ENCODE measurements at regions not wholly inside any gene's neighbourhood (a gene's known extent, or its start where the extent isn't known, plus 50 kb on each side); places are given as distances from the start of the nearest gene placed in this dataset.

- no peaks in the 10 kb centered on the region for H3K9me3 ChIP-seq (ENCODE audit: control insufficient read depth, insufficient read depth, low read length)
- no peak overlapping the region for H3K27ac ChIP-seq (ENCODE audit: low read depth, low read length)
- no peaks in the 10 kb centered on the region for H3K9me2 ChIP-seq (replicated peaks; ENCODE audit: control insufficient read depth, low read length)
- H3K4me3 ChIP-seq (ENCODE audit: low read length), result no peak overlapping the region
- H3K36me3 ChIP-seq (ENCODE audit: control insufficient read depth, low read length), result no peaks in the 10 kb centered on the region
- H3F3A ChIP-seq (ENCODE audit: control insufficient read depth, insufficient read depth), result no peaks in the 10 kb centered on the region
- TF ChIP-seq CTCF (IDR thresholded peaks at IDR 0.05; ENCODE audit: low read depth, low read length, poor library complexity, severe bottlenecking) (no peak), EZH2phosphoT487 (IDR thresholded peaks at IDR 0.05; ENCODE audit: borderline replicate concordance, low read length) (no peak)
- H3K27me3 ChIP-seq (ENCODE audit: control insufficient read depth, low read length), result no peaks in the 10 kb centered on the region
- no peaks in the 10 kb centered on the region for H3K4me1 ChIP-seq (ENCODE audit: control insufficient read depth, low read length)
- no peaks in the 10 kb centered on the region for H4K20me1 ChIP-seq (ENCODE audit: control insufficient read depth, insufficient read depth, low read depth, low read length)
- no peaks in the 10 kb centered on the region for H3K79me2 ChIP-seq (ENCODE audit: control insufficient read depth, low read length)
- no peak overlapping the region for H3K4me2 ChIP-seq (ENCODE audit: low read length)
Observed at GRCh38 chr20:51333446-51333845, 209.1 kb downstream of the NFATC2 start.

GRCh38 chr20:51331481-51331880 lies 211.0 kb downstream of the NFATC2 start:
- Histone ChIP-seq H3K27me3 (ENCODE audit: control insufficient read depth, low read length) (no peaks in the 10 kb centered on the region), H4K20me1 (ENCODE audit: control insufficient read depth, insufficient read depth, low read depth, low read length) (no peaks in the 10 kb centered on the region), H3K4me3 (ENCODE audit: low read length) (no peak overlapping the region), H3F3A (ENCODE audit: control insufficient read depth, insufficient read depth) (no peaks in the 10 kb centered on the region), H3K9me2 (replicated peaks; ENCODE audit: control insufficient read depth, low read length) (no peaks in the 10 kb centered on the region), H3K36me3 (ENCODE audit: control insufficient read depth, low read length) (no peaks in the 10 kb centered on the region), H3K4me1 (ENCODE audit: control insufficient read depth, low read length) (no peaks in the 10 kb centered on the region), H3K9me3 (ENCODE audit: control insufficient read depth, insufficient read depth, low read length) (no peaks in the 10 kb centered on the region), H3K27ac (ENCODE audit: low read depth, low read length) (no peak overlapping the region), H3K4me2 (ENCODE audit: low read length) (no peak overlapping the region), H3K79me2 (ENCODE audit: control insufficient read depth, low read length) (no peaks in the 10 kb centered on the region)
- TF ChIP-seq CTCF (IDR thresholded peaks at IDR 0.05; ENCODE audit: low read depth, low read length, poor library complexity, severe bottlenecking), result no peak
- no peak for TF ChIP-seq EZH2phosphoT487 (IDR thresholded peaks at IDR 0.05; ENCODE audit: borderline replicate concordance, low read length)

- H4K20me1 ChIP-seq (ENCODE audit: control insufficient read depth, insufficient read depth, low read depth, low read length), result no peaks in the 10 kb centered on the region
- H3K9me2 ChIP-seq (replicated peaks; ENCODE audit: control insufficient read depth, low read length), result no peaks in the 10 kb centered on the region
- H3K27me3 ChIP-seq (ENCODE audit: control insufficient read depth, low read length), result no peaks in the 10 kb centered on the region
- no peak overlapping the region for H3K27ac ChIP-seq (ENCODE audit: low read depth, low read length)
- no peaks in the 10 kb centered on the region for H3F3A ChIP-seq (ENCODE audit: control insufficient read depth, insufficient read depth)
- no peak overlapping the region for H3K4me2 ChIP-seq (ENCODE audit: low read length)
- H3K9me3 ChIP-seq (ENCODE audit: control insufficient read depth, insufficient read depth, low read length), result no peaks in the 10 kb centered on the region
- H3K4me1 ChIP-seq (ENCODE audit: control insufficient read depth, low read length), result no peaks in the 10 kb centered on the region
- H3K36me3 ChIP-seq (ENCODE audit: control insufficient read depth, low read length), result no peaks in the 10 kb centered on the region
- H3K79me2 ChIP-seq (ENCODE audit: control insufficient read depth, low read length), result no peaks in the 10 kb centered on the region
- TF ChIP-seq CTCF (IDR thresholded peaks at IDR 0.05; ENCODE audit: low read depth, low read length, poor library complexity, severe bottlenecking) (no peak), EZH2phosphoT487 (IDR thresholded peaks at IDR 0.05; ENCODE audit: borderline replicate concordance, low read length) (no peak)
- H3K4me3 ChIP-seq (ENCODE audit: low read length), result no peak overlapping the region
Observed at GRCh38 chr20:51329845-51330244, 212.7 kb downstream of the NFATC2 start.

Measured in DOHH2 (cell line).